ENCODE measurements at regions not wholly inside any gene's neighbourhood (a gene's known extent, or its start where the extent isn't known, plus 50 kb on each side); places are given as distances from the start of the nearest gene placed in this dataset.

DNA sequence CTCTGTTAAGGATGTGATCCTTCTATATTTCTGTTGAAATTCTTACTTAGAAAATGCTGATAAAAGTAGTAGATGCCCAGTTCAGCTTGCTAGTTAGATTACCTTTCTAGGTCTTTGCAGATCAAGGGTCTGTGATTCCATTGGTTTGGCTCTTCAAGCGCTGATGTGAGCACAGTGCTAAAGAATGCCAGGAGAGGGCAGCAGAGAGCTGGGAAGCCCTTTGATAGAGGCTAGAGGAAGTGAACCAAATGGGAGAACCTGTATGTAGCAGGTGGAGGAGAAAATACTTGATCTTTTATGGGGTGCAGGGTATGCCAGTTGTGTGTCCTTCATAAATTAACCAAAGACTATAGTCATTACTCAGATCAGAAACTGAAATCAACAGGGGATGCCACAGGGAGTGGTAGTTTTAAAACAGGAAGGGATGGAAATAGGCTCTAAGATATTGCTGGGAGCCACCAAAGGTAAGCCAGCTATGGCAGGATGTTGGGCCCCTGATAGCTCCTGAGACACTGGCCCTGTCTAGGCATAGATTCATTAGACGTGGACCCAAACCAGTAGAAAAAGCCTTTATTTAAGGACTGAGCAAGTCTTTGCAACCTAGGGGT, 677.4 kb downstream of the SQOR start:
- DNase-seq (ENCODE audit: low read depth in 2 of 2) = peak; percentile 27 to 32

DNA sequence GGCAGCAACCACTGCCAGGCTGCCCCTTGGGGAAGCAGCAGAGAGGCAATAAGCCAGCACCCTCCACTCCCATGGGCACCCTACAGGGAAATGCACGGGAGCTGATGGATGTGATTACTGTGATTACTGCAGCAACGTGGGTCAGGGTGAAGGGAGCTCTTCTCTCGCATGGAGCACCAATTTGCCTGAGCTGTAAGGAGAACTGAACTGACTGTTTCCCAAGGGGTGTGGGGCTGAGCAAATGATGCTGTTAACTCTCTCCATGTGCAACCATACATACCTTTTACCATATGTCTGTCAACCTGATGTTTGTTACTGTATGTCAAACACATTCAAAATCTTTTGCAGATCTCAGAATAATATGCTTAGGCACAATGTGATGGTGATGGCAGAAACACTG, 680.6 kb downstream of the SQOR start:
- DNase-seq (ENCODE audit: low read depth in 2 of 2) = no peak

GRCh38 chr15:46316024-46316423, 681.2 kb downstream of the SQOR start:
- DNase-seq (ENCODE audit: low read depth in 2 of 2) = no peak

DNA sequence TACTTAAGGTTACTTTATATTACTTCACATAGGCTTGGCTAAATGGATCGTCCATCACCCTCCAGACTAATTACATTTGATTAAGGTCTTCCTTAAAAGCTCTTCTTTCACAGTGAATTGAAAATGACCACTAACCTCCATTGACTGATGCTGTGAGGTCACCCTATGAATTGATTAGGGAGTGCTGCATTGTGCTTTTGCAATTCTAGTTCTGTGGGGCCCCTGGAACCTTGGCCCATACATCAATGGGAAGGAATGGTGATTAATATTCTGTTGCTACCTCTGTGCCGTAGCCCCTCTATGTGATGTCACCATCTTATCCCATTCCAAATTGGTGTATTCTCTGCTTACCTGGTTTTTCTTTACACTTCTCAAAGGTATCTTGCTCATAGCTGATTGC, 682.2 kb downstream of the SQOR start:
- no peak for DNase-seq (ENCODE audit: low read depth in 2 of 2)

DNA sequence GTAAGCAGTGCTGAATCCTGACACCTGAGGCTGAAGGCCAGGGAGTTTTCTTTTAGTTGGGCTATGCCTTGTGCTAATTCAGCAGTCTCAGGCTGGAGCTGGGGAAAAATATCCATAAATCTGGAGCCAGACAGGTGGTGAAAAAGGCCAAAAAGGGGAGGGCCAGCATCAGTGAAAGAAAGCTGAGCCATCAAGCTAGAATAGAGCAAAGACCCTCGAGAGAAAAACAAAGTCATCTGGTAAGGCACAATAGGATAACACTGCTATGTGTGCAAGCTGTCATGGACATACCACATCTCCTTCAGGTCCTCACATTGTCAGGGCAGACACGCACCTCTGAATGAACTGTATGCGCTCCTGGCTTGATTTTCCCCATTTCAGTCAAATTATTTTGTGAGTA, 687.9 kb downstream of the SQOR start:
- no peak for DNase-seq (ENCODE audit: low read depth in 2 of 2)

DNA sequence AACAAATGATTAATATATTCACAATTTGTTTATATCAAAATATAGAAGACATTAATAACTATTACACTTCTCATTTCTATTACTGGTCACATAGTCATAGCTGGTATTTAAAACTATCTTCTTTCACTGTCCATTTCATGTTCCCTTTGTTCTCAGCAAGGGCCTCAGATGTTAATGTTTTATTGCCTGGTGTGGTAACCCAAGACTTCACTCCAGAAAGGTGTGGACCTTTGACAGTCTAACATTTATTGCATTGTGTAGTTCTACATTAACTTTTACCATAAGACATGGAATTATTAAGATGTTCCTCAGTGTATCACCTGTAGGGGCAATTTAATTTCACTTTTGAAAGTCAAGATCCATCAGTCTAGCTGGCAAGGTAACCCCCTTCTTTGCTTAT, 691.3 kb downstream of the SQOR start:
- no peak for DNase-seq (ENCODE audit: low read depth in 2 of 2)

- DNase-seq (ENCODE audit: low read depth in 2 of 2) = no peak
These were observed 694.0 kb downstream of the SQOR start for GRCh38 chr15:46328821-46329220.

DNA sequence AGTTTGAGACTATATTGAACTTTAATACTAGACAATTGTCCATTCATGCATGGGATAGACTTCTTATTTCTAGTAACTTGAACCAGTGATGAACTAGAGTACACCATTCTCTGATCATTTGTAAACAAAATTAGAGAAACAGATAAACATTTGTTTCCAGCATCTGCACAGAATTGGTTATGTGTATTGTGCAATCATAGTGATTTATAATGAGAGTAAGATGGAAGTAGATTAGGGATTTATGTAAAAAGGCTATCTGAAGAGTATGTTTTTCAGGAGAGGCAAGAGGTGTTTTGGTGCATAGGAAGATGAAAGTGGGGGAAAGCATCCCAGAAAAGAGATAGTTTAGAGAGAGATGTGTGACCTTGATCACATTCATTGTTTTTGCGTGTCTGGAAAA, 695.0 kb downstream of the SQOR start:
- no peak for DNase-seq (ENCODE audit: low read depth in 2 of 2)

DNA sequence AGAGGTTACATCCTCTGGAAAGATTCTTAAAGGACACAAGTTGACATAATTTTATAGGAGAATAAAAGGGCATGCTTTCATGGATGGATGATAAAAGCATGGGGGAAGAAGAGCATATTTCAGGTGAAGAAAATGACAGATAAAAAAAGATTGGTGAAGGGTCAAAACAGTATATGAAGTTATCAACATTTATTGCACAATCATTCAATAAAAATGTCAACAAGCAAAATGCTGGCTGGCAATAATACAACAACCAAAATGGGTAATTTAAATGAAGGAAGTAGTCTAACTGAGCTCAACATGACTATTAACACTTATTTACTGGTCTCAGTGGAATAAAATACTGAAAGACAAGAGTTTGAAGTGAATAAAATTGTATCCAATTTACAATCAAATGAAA, 696.7 kb downstream of the SQOR start:
- no peak for DNase-seq (ENCODE audit: low read depth in 2 of 2)

DNA sequence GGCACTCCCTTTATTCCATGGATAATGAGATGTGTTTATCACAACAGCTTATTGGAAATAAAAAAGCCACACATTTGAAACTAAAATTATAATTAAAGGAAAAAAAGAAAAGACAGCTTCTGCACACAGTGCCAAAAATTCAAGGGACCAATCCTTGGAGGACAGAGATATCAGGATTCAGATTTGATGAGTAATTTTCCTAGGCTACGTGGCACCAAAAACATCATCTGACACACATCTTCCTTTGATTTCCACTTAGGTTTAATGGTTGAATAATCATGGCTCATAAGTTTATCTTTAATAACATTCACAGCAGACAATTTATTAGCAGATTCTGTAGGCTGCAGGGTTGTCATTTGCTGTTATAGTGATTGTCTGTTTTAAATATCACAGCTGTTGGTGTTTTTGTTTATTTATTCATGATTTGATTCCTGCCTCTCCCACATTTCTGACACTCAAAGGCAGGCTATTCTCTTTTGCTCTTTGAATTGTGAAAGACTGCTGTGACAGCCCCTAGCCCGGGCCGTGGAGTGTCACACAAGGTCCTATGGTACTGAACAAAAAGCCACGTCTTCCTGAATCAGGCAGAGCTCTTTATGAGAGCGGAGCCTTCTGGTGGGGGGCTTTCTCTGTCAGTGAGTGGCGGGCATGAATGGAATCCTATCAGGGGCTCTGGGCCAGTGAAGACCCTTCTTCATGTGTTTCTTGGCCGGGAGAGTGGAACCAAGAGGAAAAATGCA, 708.5 kb downstream of the SQOR start:
- no peak for DNase-seq (ENCODE audit: low read depth in 2 of 2)

DNA sequence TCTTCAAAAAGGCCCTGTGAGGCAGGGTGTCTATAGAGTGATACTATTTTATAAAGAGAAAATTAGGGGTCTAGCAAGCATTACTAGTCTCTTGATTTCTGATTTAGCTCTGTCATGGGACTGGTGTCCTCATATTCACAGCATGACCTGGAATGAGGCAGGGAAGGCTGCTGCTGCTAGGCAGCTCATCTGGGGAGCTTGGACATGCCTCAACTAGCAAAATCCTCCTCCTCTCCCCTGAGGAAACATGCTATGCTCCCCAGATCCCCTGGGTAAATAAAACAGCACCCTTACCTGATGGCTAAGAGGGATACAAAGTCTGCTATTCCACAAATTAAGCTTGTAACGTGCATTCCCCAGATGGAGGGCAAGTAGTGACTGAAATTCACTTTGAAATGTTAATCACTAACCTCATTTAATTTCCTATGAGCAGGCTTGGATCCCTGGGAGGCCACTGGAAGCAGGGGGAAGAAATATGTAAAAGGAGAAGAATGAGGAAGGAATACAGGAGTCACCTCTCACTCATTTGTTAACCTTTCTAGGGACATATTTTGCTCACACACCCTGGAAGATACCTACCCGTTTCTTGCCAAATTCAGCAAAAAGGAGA, 709.4 kb downstream of the SQOR start:
- DNase-seq (ENCODE audit: low read depth in 2 of 2) = no peak

DNA sequence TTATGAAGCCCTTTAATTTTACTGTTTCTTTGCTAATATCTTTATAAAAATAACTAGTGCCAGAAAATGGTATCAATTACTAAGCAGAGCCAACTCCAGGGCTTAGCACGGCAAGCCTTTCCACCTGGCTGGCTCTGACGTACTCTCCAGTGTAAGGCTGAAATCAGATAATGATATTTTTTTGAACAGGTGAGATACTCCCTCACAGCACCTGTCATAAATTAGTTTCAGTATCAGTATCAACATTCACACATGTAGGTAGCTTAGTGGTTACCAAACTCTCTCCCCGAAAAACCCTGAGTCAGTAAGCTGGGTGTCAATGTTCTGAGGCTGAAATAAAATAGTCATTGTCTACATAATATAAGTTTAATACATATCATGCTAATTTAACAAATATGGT, 710.1 kb downstream of the SQOR start:
- no peak for DNase-seq (ENCODE audit: low read depth in 2 of 2)

GRCh38 chr15:46354443-46354842, 719.6 kb downstream of the SQOR start:
- no peak for DNase-seq (ENCODE audit: low read depth in 2 of 2)

DNA sequence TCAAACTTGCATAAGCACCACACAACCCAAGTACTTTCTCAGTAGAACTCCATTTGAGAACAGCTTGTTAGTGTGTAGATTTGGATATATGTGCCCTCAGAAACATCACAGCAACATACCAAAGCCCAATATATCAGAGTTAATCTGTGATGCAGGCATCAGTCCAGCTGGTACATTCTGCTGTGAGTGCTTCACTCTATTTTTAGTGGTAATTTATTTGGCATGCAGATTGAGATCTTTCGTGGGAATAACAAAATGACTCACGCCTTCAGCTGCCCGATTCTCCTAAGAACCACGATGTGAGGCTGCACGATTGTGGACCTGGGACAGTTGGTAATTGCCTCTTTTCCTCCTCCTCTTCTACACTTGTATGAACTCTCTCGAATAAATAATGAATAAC, 730.7 kb downstream of the SQOR start:
- DNase-seq (ENCODE audit: low read depth in 2 of 2) = no peak

- no peak for DNase-seq (ENCODE audit: low read depth in 2 of 2)
These were observed 731.7 kb downstream of the SQOR start for GRCh38 chr15:46366360-46367007.

GRCh38 chr15:46383978-46384377, 749.1 kb downstream of the SQOR start:
- no peak for DNase-seq (ENCODE audit: low read depth in 2 of 2)

GRCh38 chr15:46386356-46386755, 751.5 kb downstream of the SQOR start:
- DNase-seq (ENCODE audit: low read depth in 2 of 2) = no peak

GRCh38 chr15:46389739-46390138, 754.9 kb downstream of the SQOR start:
- DNase-seq (ENCODE audit: low read depth in 2 of 2) = no peak

DNA sequence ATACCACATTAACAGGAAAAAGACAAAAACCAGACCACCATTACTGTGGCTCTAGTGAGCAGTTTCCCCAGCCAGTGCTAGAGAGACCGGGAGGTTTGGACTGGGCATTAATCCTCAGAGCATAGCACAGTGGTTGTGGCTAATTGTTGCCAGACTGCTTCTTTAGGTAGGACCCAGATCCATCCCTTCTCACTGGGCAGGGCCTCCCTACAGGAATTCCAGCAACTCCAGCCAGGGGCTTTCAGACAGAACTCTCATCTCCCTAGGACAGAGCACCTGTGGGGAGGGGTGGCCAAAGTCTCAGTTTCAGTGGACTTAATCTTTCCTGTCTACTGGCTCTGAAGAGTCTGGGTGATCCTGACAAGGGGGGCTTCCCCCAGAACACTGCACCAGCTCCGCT, 759.6 kb downstream of the SQOR start:
- DNase-seq (ENCODE audit: low read depth in 2 of 2) = no peak

GRCh38 chr15:46408312-46408711, 773.5 kb downstream of the SQOR start:
- no peak for DNase-seq (ENCODE audit: low read depth in 2 of 2)

GRCh38 chr15:46409841-46410301, 775.0 kb downstream of the SQOR start:
- no peak for DNase-seq (ENCODE audit: low read depth in 2 of 2)

DNA sequence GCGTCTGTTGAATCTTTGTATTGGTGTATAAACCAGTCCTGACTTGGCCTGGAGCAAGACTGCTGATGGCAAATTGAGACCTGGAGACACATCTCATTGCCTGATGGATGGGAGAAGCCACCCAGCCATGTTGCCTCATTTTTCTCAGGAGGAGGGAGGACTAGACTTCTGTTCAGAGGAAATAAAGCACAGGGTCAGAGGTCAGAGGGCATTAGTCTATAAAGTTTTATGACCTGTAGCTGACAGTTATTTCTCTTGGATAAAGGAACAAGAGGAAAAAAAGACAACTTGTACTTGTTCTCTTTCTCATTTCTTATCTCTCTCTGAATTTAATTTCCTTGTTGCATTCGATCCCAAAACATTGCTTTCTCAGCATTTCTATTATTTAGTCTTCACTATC, 775.9 kb downstream of the SQOR start:
- no peak for DNase-seq (ENCODE audit: low read depth in 2 of 2)

- no peak for DNase-seq (ENCODE audit: low read depth in 2 of 2)
These were observed 777.1 kb downstream of the SQOR start for GRCh38 chr15:46411900-46412299.
